Vagina (tissue), 2 donors: ENCODE measurements at regions not wholly inside any gene's neighbourhood (a gene's known extent, or its start where the extent isn't known, plus 50 kb on each side); places are given as distances from the start of the nearest gene placed in this dataset.

Source experiments
- DNase-seq, 2 donors: peaks; one replicate each; pipeline ENCODE4 v3.0.0-alpha.2; 2017; ENCODE audit errors: extremely low spot score in 2 of 2
- H3K27ac ChIP-seq: fragments of 200-600 bp; sonication (generic); one replicate; pipeline ENCODE4 v1.5.1; 2019
- H3K27me3 ChIP-seq: fragments of 200-600 bp; sonication (generic); one replicate; pipeline ENCODE4 v1.5.1; 2019
- H3K36me3 ChIP-seq, 2 donors: fragments of 200-600 bp; sonication (generic); one replicate each; pipeline ENCODE4 v1.5.1; 2017 to 2019
- H3K4me1 ChIP-seq: fragments of 200-600 bp; sonication (generic); one replicate; pipeline ENCODE4 v1.5.1; 2019
- H3K4me3 ChIP-seq, 2 donors: fragments of 200-600 bp; sonication (generic); 1 replicate in 1 of 2; 2 replicates in 1 of 2; pipeline ENCODE4 v1.5.1; 2016 to 2019
- H3K9me3 ChIP-seq: fragments of 200-600 bp; sonication (generic); one replicate; pipeline ENCODE4 v1.5.1; 2019
- POLR2A ChIP-seq, 2 donors: fragments of 450-650 bp; IDR thresholded peaks; one replicate each; pipeline ENCODE4 v1.6.1; 2017; ENCODE audit warnings: antibody characterized with exemption in 2 of 2, mild to moderate bottlenecking in 2 of 2, moderate library complexity in 2 of 2
- POLR2AphosphoS5 ChIP-seq, 2 donors: sonication (generic); formaldehyde crosslinking; IDR thresholded peaks; one replicate each; pipeline ENCODE4 v1.9.0; 2017; ENCODE audit warnings: antibody characterized with exemption in 2 of 2, mild to moderate bottlenecking in 2 of 2, low read depth in 1 of 2; ENCODE audit not compliant: insufficient read depth in 1 of 2
- intact Hi-C: fragments of 100-400 bp; cut with DNase I; formaldehyde crosslinking; loops from one replicate; pipeline ENCODE4 v1.15.1; 2023
- TF ChIP-seq, protein P1 (sequence below), 3 experiments: fragments of 450-650 bp in 2 of 3; fragments of 200-600 bp in 1 of 3; sonication (generic) in 1 of 3; IDR thresholded peaks; one replicate each; pipeline ENCODE4 v1.5.1; 2017 to 2019; ENCODE audit warnings: antibody characterized with exemption in 3 of 3, mild to moderate bottlenecking in 2 of 3, moderate library complexity in 2 of 3

DNA sequence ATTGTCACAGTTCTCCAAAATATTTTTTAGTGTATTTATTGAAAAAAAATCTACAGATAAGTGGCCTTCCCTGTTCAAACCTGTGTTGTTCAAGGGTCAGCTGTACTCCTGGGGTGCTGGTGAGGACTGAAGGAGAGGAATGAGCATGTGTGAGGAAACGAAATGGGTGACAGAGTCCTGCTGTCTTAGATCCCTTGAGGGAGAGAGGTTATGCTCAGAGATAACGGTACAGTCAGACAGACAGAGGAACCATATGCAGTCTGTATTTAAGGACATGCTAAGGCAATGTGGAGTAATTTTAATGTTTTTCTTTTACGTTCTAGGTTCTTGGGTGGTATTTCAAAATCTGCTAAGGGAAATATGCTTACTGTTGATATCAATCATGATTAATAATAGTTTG lies 352.9 kb upstream of the RGS6 start:
- no peak overlapping the region for H3K4me3 ChIP-seq
- H3K27ac ChIP-seq: no peak overlapping the region
- H3K36me3 ChIP-seq: no peaks in the 10 kb centered on the region
- no peaks in the 10 kb centered on the region for H3K4me1 ChIP-seq
- H3K9me3 ChIP-seq: no peaks in the 10 kb centered on the region
- no peaks in the 10 kb centered on the region for H3K27me3 ChIP-seq
- DNase-seq: no peak
- TF ChIP-seq, protein P1, sequence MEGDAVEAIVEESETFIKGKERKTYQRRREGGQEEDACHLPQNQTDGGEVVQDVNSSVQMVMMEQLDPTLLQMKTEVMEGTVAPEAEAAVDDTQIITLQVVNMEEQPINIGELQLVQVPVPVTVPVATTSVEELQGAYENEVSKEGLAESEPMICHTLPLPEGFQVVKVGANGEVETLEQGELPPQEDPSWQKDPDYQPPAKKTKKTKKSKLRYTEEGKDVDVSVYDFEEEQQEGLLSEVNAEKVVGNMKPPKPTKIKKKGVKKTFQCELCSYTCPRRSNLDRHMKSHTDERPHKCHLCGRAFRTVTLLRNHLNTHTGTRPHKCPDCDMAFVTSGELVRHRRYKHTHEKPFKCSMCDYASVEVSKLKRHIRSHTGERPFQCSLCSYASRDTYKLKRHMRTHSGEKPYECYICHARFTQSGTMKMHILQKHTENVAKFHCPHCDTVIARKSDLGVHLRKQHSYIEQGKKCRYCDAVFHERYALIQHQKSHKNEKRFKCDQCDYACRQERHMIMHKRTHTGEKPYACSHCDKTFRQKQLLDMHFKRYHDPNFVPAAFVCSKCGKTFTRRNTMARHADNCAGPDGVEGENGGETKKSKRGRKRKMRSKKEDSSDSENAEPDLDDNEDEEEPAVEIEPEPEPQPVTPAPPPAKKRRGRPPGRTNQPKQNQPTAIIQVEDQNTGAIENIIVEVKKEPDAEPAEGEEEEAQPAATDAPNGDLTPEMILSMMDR (IDR thresholded peaks at IDR 0.05): no peak
- TF ChIP-seq POLR2A (IDR thresholded peaks at IDR 0.05) (no peak), POLR2AphosphoS5 (IDR thresholded peaks at IDR 0.05; ENCODE audit: insufficient read depth in 1 of 2, low read depth in 1 of 2) (no peak)
- intact Hi-C loops: no loop called here

DNA sequence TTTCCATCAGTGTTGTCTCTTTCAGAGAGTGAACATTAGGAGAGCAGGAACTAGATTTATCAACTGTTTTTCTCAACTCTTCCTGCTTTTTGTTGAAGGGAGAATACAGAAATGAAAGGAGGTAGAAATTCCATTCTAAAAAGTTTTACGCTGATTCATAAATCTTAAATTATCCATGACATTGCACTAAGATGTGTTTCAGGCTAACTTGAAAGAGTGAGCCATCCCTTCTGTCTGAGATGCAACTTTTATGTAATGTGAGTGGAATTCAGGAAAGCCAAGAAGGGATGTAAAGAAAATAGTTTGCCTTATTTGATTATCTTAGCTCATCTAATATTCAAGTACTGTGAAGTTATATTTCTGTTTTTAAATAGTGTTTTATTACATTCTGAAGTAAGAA lies 349.5 kb upstream of the RGS6 start:
- H3K27ac ChIP-seq: no peak overlapping the region
- intact Hi-C loops: no loop called here
- TF ChIP-seq POLR2AphosphoS5 (IDR thresholded peaks at IDR 0.05; ENCODE audit: insufficient read depth in 1 of 2, low read depth in 1 of 2): no peak
- TF ChIP-seq, protein P1 (IDR thresholded peaks at IDR 0.05): no peak
- no peak for TF ChIP-seq POLR2A (IDR thresholded peaks at IDR 0.05)

GRCh38 chr14:71583194-71583593 lies 349.0 kb upstream of the RGS6 start:
- Histone ChIP-seq H3K27me3 (no peaks in the 10 kb centered on the region), H3K9me3 (no peaks in the 10 kb centered on the region), H3K4me1 (peaks cover 6% of the 10 kb centered on the region), H3K36me3 (no peaks in the 10 kb centered on the region), H3K27ac (no peak overlapping the region), H3K4me3 (no peak overlapping the region)
- DNase-seq: no peak
- intact Hi-C loops: no loop called here
- TF ChIP-seq POLR2AphosphoS5 (IDR thresholded peaks at IDR 0.05; ENCODE audit: insufficient read depth in 1 of 2, low read depth in 1 of 2) (no peak), POLR2A (IDR thresholded peaks at IDR 0.05) (no peak)
- TF ChIP-seq, protein P1 (IDR thresholded peaks at IDR 0.05): no peak

More for the DNA sequence above, 349.5 kb upstream of the RGS6 start:
- DNase-seq: no peak
- H3K36me3 ChIP-seq: no peaks in the 10 kb centered on the region
- no peak overlapping the region for H3K4me3 ChIP-seq
- peaks cover 6% of the 10 kb centered on the region for H3K4me1 ChIP-seq
- no peaks in the 10 kb centered on the region for H3K27me3 ChIP-seq
- no peaks in the 10 kb centered on the region for H3K9me3 ChIP-seq

DNA sequence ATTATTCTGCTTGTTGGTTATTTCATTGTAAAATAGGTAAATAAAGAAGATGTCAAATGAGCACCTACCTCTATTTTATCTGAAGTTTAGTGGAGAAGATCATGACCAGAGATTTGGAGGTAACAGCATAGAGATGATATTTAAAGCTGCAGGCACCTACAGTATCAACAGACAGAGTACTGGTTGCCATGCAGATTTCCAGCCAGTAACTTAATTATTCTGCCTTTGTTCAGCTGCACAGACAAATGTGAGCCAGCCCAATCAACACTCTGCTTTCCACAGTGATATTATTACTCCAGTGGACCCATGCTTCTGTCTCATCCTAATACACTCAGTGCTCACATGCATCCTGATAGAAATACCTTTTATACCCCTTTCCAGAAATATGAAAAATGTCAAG lies 348.5 kb upstream of the RGS6 start:
- Histone ChIP-seq H3K27me3 (no peaks in the 10 kb centered on the region), H3K36me3 (no peaks in the 10 kb centered on the region), H3K27ac (no peak overlapping the region), H3K4me3 (no peak overlapping the region), H3K4me1 (peaks cover 6% of the 10 kb centered on the region), H3K9me3 (no peaks in the 10 kb centered on the region)
- no peak for DNase-seq
- intact Hi-C loops: no loop called here
- TF ChIP-seq, protein P1 (IDR thresholded peaks at IDR 0.05): no peak
- no peak for TF ChIP-seq POLR2A (IDR thresholded peaks at IDR 0.05)
- TF ChIP-seq POLR2AphosphoS5 (IDR thresholded peaks at IDR 0.05; ENCODE audit: insufficient read depth in 1 of 2, low read depth in 1 of 2): no peak

DNA sequence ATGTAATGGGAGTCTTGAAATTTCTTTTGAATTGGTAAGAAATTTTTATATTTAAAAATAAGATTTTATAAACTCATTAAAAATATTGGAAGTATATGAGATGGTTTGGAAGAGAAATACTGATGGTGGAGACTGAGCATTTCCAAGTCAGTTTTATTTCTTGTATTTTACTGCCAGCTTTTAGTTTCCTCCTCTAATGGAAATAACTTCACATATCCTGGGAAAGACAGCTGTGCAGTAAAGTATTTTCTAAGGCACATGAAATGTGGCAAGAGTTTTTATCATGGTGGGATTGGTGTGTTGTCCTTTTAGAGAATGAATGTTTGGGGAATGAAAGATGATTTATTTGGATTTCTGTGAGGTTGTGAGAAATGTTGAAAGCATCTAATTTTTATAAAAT lies 346.9 kb upstream of the RGS6 start:
- Histone ChIP-seq H3K4me3 (no peak overlapping the region), H3K36me3 (no peaks in the 10 kb centered on the region), H3K9me3 (no peaks in the 10 kb centered on the region), H3K4me1 (peaks cover 6% of the 10 kb centered on the region), H3K27ac (no peak overlapping the region), H3K27me3 (no peaks in the 10 kb centered on the region)
- intact Hi-C loops: no loop called here
- no peak for TF ChIP-seq POLR2AphosphoS5 (IDR thresholded peaks at IDR 0.05; ENCODE audit: insufficient read depth in 1 of 2, low read depth in 1 of 2)
- TF ChIP-seq, protein P1 (IDR thresholded peaks at IDR 0.05): no peak
- TF ChIP-seq POLR2A (IDR thresholded peaks at IDR 0.05): no peak
- no peak for DNase-seq
